Small intestine (tissue), 7 donors: ENCODE measurements at regions not wholly inside any gene's neighbourhood (a gene's known extent, or its start where the extent isn't known, plus 50 kb on each side); places are given as distances from the start of the nearest gene placed in this dataset.
"Not testable (repeated sequence)": the region's sequence is repeated elsewhere in the genome, so short reads cannot be mapped to it uniquely, and the experiment has no call there.

Experiments
- DNase-seq, 2 donors: peaks; one replicate each; pipeline versions ENCODE4 v3.0.0 to v3.0.0-alpha.2; 2013
- FAIRE-seq: peaks from 2 replicates; lab custom pipeline; 2012; peaks lifted over from hg19 to GRCh38; lab: Jason Lieb, UNC
- H3K27ac ChIP-seq, 3 donors: one replicate each; pipeline ENCODE4 v1.5.1; 2013; ENCODE audit warnings: low read length in 2 of 3, mild to moderate bottlenecking in 2 of 3, control low read depth in 1 of 3, inconsistent platforms in 1 of 3, low read depth in 1 of 3, moderate library complexity in 1 of 3
- H3K27me3 ChIP-seq, 3 donors: one replicate each; pipeline ENCODE4 v1.6.1; 2013; ENCODE audit warnings: low read length in 3 of 3, inconsistent platforms in 1 of 3; ENCODE audit not compliant: control insufficient read depth in 3 of 3, insufficient read depth in 3 of 3
- H3K36me3 ChIP-seq, 3 donors: one replicate each; pipeline ENCODE4 v1.6.1; 2013; ENCODE audit warnings: low read length in 3 of 3, inconsistent platforms in 1 of 3, low read depth in 1 of 3, mild to moderate bottlenecking in 1 of 3, moderate library complexity in 1 of 3; ENCODE audit not compliant: control insufficient read depth in 3 of 3, insufficient read depth in 2 of 3
- H3K4me1 ChIP-seq, 3 donors: one replicate each; pipeline ENCODE4 v1.6.1; 2013; ENCODE audit warnings: low read length in 2 of 3, inconsistent platforms in 1 of 3, low read depth in 1 of 3, mild to moderate bottlenecking in 1 of 3, moderate library complexity in 1 of 3; ENCODE audit not compliant: control insufficient read depth in 3 of 3, insufficient read depth in 2 of 3
- H3K4me3 ChIP-seq, 3 donors: one replicate each; pipeline ENCODE4 v1.5.1; 2013; ENCODE audit warnings: low read length in 3 of 3, control low read depth in 1 of 3, inconsistent platforms in 1 of 3, low read depth in 1 of 3, mild to moderate bottlenecking in 1 of 3, moderate library complexity in 1 of 3
- H3K9me3 ChIP-seq, 2 donors: one replicate each; pipeline ENCODE4 v1.6.1; 2013; ENCODE audit warnings: low read depth in 1 of 2, low read length in 1 of 2; ENCODE audit not compliant: control insufficient read depth in 2 of 2, insufficient read depth in 1 of 2
- WGBS, 3 donors: extraction: QIAGEN DNeasy Blood & Tissue Kit; methylation state at CpG; one replicate each; pipeline ENCODE4 v1.1.7; 2013; 5-methylcytosine and 5-hydroxymethylcytosine counted together
- donor health status: healthy with polysubstance abuse.
- donor health status: control.
- donor health status: control.
- donor health status: Bipolar disorder and iron deficiency.
- donor health status: healthy.

- 78 to 88% (median 84%) methylated on average over 4 of the region's 4 CpGs for WGBS, 3 donors
- peaks cover 0 to 2% of the 10 kb centered on the region in 2 donors for H3K9me3 ChIP-seq
- no peak overlapping the region for H3K4me3 ChIP-seq
- DNase-seq, result no peak
- H3K27me3 ChIP-seq, result no peaks in the 10 kb centered on the region
- no peak overlapping the region for H3K27ac ChIP-seq
- peak; percentile 95 for FAIRE-seq
- no peaks in the 10 kb centered on the region for H3K4me1 ChIP-seq
- no peaks in the 10 kb centered on the region for H3K36me3 ChIP-seq
Measured at GRCh38 chr18:67400502-67401117, 115.9 kb downstream of the DSEL start.

GRCh38 chr18:67386032-67386431 lies 130.5 kb downstream of the DSEL start:
- WGBS, 3 donors, result 18 to 57% (median 29%) methylated on average over 3 of the region's 3 CpGs
- no peak for FAIRE-seq
- no peaks in the 10 kb centered on the region for H3K9me3 ChIP-seq
- H3K4me3 ChIP-seq, result no peak overlapping the region
- H3K27ac ChIP-seq, result no peak overlapping the region
- no peak for DNase-seq
- H3K27me3 ChIP-seq, result no peaks in the 10 kb centered on the region
- H3K4me1 ChIP-seq, result no peaks in the 10 kb centered on the region
- H3K36me3 ChIP-seq, result no peaks in the 10 kb centered on the region

GRCh38 chr18:67385455-67385854 lies 131.1 kb downstream of the DSEL start:
- 13 to 29% (median 18%) methylated on average over 6 of the region's 6 CpGs for WGBS, 3 donors

GRCh38 chr18:67384057-67384456 lies 132.5 kb downstream of the DSEL start:
- not testable (repeated sequence) for H3K36me3 ChIP-seq, H3K27me3 ChIP-seq, DNase-seq, FAIRE-seq, H3K27ac ChIP-seq, H3K9me3 ChIP-seq, H3K4me1 ChIP-seq, H3K4me3 ChIP-seq
- 27 to 57% (median 53%) methylated on average over 3 of the region's 3 CpGs for WGBS, 3 donors

More at GRCh38 chr18:67385455-67385854, 131.1 kb downstream of the DSEL start:
- Histone ChIP-seq H3K4me1 (no peaks in the 10 kb centered on the region), H3K9me3 (no peaks in the 10 kb centered on the region), H3K4me3 (no peak overlapping the region), H3K27ac (no peak overlapping the region), H3K27me3 (no peaks in the 10 kb centered on the region), H3K36me3 (no peaks in the 10 kb centered on the region)
- no peak for FAIRE-seq
- DNase-seq, result peak in 1 of 2 donors; percentile 1

- no peaks in the 10 kb centered on the region for H3K4me1 ChIP-seq
- H3K27ac ChIP-seq, result no peak overlapping the region
- WGBS, 3 donors, result 79 to 91% (median 88%) methylated on average over 10 of the region's 10 CpGs
- no peaks in the 10 kb centered on the region for H3K36me3 ChIP-seq
- DNase-seq, result no peak
- no peak overlapping the region for H3K4me3 ChIP-seq
- no peak for FAIRE-seq
- no peaks in the 10 kb centered on the region for H3K27me3 ChIP-seq
- no peaks in the 10 kb centered on the region for H3K9me3 ChIP-seq
Measured at GRCh38 chr18:67381608-67382150, 134.8 kb downstream of the DSEL start.

GRCh38 chr18:67380867-67381266 lies 135.7 kb downstream of the DSEL start:
- H3K9me3 ChIP-seq, result no peaks in the 10 kb centered on the region
- DNase-seq, result no peak
- no peak overlapping the region for H3K27ac ChIP-seq
- no peak for FAIRE-seq
- H3K27me3 ChIP-seq, result no peaks in the 10 kb centered on the region
- H3K4me3 ChIP-seq, result no peak overlapping the region
- H3K36me3 ChIP-seq, result no peaks in the 10 kb centered on the region
- H3K4me1 ChIP-seq, result no peaks in the 10 kb centered on the region
- 77 to 94% (median 91%) methylated on average over 3 of the region's 3 CpGs for WGBS, 3 donors

- H3K27ac ChIP-seq, result no peak overlapping the region
- no peaks in the 10 kb centered on the region for H3K9me3 ChIP-seq
- H3K36me3 ChIP-seq, result no peaks in the 10 kb centered on the region
- DNase-seq (no peak), FAIRE-seq (no peak)
- no peaks in the 10 kb centered on the region for H3K4me1 ChIP-seq
- no peak overlapping the region for H3K4me3 ChIP-seq
- 87 to 94% (median 89%) methylated on average over 2 of the region's 2 CpGs for WGBS, 3 donors
- no peaks in the 10 kb centered on the region for H3K27me3 ChIP-seq
Measured at GRCh38 chr18:67379981-67380380, 136.5 kb downstream of the DSEL start.

GRCh38 chr18:67376372-67376771 lies 140.1 kb downstream of the DSEL start:
- Histone ChIP-seq H3K27ac (no peak overlapping the region), H3K4me3 (no peak overlapping the region), H3K9me3 (no peaks in the 10 kb centered on the region), H3K27me3 (no peaks in the 10 kb centered on the region), H3K36me3 (no peaks in the 10 kb centered on the region), H3K4me1 (no peaks in the 10 kb centered on the region)
- 46 to 59% (median 53%) methylated on average over 2 of the region's 2 CpGs for WGBS, 3 donors
- no peak for FAIRE-seq
- no peak for DNase-seq

GRCh38 chr18:67373636-67374035 lies 142.9 kb downstream of the DSEL start:
- FAIRE-seq, result no peak

More at GRCh38 chr18:67373636-67374035, 142.9 kb downstream of the DSEL start:
- no peak for DNase-seq
- Histone ChIP-seq H3K4me3 (no peak overlapping the region), H3K9me3 (no peaks in the 10 kb centered on the region), H3K36me3 (no peaks in the 10 kb centered on the region), H3K27ac (no peak overlapping the region), H3K4me1 (no peaks in the 10 kb centered on the region), H3K27me3 (no peaks in the 10 kb centered on the region)
- 73 to 81% (median 78%) methylated on average over 2 of the region's 2 CpGs for WGBS, 3 donors
